GM21381 (cell line): ENCODE measurements at regions not wholly inside any gene's neighbourhood (a gene's known extent, or its start where the extent isn't known, plus 50 kb on each side); places are given as distances from the start of the nearest gene placed in this dataset.
"Not testable (repeated sequence)": the region's sequence is repeated elsewhere in the genome, so short reads cannot be mapped to it uniquely, and the experiment has no call there.

Experiments
- ATAC-seq: cut with Tn5 transposase; IDR thresholded peaks from one replicate; pipeline ENCODE4 v1.9.1; 2021; ENCODE audit warnings: mild to moderate bottlenecking, moderate library complexity; ENCODE audit not compliant: unreplicated experiment

DNA sequence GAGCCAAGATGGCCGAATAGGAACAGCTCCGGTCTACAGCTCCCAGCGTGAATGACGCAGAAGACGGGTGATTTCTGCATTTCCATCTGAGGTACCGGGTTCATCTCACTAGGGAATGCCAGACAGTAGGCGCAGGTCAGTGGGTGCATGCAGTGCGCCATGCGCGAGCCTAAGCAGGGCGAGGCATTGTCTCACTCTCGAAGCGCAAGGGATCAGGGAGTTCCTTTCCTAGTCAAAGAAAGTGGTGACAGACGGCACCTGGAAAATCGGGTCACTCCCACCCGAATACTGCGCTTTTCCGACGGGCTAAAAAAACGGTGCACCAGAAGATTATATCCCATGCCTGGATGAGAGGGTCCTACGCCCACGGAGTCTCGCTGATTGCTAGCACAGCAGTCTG is 600.1 kb downstream of the PRR16 start:
- not testable (repeated sequence) for ATAC-seq

- no peak for ATAC-seq
Observed at GRCh38 chr5:121086671-121087070, 622.6 kb downstream of the PRR16 start.

DNA sequence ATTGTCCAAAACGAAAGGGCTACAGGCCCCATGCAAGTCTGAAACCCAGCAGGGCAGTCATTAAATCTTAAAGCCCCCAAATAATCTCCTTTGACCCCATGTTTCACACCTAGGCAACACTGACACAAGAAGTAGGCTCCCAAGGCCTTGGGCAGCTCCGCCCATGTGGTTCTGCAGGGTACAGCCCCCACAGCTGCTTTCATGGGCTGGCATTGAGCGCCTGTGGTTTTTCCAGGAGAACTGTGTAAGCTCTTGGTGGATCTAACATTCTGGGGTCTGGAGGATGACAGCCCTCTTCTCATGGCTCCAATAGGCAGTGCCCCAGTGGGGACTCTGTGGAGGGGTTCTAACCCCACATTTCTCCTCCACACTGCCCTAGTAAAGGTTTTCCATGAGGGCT is 623.5 kb downstream of the PRR16 start:
- ATAC-seq = no peak

DNA sequence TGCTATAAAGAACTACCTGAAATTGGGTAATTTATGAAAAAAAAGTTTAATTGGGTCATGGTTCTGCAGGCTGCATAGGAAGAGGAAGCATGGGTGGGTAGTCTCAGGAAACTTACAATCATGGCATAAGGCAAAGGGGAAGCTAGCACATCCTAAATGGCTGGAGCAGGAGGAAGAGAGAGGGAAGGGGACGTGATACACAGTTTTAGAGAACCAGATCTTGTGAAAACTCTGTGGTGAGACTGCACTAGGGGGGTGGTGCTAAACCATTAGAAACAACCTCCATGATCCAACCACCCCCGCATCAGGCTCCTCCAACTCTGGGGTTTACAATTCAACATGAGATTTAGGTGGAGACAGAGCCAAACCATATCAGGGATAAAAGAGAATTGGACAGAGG is 624.2 kb downstream of the PRR16 start:
- ATAC-seq = no peak

DNA sequence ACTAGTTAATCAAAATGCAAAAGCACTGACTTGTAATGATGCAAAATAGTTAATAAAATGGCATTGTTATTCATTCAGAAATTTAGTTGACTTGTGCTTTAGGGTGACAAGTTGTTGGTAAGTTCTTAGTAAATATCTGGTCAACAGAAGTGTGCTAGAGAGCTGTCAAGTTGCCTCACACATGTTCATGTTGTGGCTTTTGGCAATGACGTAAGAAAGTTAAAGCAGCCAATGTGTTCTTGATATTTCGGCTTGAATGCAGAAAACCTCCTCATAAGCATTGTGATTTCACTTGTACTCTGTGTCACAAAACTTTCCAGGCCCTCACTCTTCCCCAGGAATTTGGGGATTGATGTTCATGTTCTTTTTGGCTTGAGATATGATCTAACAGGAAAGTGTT is 626.7 kb downstream of the PRR16 start:
- no peak for ATAC-seq

DNA sequence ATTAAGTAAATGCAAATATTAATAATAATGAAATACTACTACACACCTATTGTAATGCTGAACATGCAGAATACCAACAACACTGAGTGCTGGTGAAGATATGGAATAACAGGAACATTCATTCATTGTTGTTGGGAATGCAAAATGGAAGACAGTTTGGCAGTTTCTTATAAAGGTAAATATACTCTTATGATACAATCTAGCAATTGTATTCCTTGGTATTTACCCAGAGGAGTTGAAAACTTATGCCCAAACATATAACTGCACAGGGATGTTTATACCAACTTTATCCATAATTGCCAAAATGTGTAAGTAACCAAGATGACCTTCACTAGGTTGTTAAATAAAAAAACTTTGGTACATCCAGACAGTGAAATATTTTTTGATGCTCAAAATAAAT is 636.8 kb downstream of the PRR16 start:
- no peak for ATAC-seq

- ATAC-seq = no peak
Observed at GRCh38 chr5:121105921-121106320, 641.8 kb downstream of the PRR16 start.

DNA sequence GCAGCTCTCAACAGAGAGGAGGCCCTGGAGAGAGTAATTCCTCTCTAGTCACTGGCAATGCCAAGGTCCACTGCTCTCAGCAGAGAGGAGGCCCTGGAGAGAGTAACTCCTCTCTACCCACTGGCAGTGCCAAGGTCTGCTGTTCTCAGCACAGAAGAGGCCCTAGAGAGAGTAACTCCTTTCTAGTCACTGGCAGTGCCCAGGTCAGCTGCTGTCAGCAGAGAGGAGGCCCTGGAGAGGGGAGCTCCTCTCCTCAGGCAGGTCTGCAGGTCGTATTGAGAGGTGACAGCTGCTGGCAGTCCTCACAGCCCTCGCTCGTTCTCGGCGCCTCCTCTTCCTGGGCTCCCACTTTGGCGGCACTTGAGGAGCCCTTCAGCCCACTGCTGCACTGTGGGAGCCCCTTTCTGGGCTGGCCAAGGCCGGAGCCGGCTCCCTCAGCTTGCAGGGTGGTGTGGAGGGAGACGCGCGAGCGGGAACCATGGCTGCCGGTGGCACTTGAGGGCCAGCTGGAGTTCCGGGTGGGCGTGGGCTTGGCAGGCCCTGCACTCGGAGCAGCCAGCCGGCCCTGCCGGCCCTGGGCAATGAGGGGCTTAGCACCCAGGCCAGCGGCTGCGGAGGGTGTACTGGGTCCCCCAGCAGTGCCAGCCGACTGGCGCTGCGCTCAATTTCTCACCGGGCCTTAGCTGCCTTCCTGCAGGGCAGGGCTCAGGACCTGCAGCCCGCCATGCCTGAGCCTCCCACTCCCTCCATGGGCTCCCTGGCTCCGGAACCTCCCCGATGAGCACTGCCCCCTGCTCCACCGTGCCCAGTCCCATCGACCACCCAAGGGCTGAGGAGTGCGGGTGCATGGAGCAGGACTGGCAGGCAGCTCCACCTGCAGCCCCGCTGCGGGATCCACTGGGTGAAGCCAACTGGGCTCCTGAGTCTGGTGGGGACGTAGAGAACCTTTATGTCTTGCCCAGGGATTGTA is 642.9 kb downstream of the PRR16 start:
- not testable (repeated sequence) for ATAC-seq

GRCh38 chr5:121108725-121109124 is 644.6 kb downstream of the PRR16 start:
- ATAC-seq = no peak

- ATAC-seq = no peak
Observed at GRCh38 chr5:121109817-121110216, 645.7 kb downstream of the PRR16 start.

- no peak for ATAC-seq
Observed at GRCh38 chr5:121121786-121122185, 657.7 kb downstream of the PRR16 start.

DNA sequence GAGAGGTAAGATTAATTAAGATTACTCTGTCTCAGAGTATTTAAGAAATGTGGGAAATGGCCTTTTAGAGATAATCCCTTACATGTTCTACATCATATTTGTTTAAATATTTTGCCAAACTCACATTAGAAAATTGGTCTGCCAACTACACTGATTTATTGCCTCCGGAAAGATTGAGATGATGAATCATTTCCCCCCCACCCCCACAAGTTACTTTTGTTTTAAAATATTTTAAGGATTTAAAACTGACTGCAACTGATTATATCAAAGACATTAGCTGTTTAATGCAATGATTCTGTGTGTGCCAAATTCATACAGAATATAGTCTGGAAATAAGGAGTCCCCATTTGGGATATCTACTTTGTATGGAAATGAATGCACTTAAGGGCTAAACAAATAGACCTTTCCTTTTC is 674.4 kb downstream of the PRR16 start:
- ATAC-seq = no peak

GRCh38 chr5:121138952-121139351 is 674.9 kb downstream of the PRR16 start:
- ATAC-seq = no peak

- ATAC-seq = no peak
Observed at GRCh38 chr5:121144764-121145163, 680.7 kb downstream of the PRR16 start.

DNA sequence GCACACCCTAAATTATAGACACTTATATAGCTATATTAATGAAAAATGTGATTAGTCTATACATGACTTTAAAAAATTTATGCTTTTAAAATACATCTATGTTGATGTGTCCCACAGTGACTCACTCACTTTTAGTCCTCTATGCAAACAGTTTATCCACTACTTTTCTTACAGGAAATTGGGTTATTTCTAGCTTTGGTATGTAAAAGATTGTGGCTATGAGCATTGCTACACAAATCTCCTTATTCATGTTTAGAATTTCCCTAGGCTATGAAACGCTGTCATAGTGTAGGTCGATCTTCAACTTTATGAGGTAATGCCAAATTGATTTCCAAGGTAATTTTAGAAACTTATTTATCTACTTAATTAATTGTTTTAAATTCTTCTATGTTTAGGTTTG is 687.4 kb downstream of the PRR16 start:
- ATAC-seq = no peak

GRCh38 chr5:121152411-121152810 is 688.3 kb downstream of the PRR16 start:
- ATAC-seq = no peak

DNA sequence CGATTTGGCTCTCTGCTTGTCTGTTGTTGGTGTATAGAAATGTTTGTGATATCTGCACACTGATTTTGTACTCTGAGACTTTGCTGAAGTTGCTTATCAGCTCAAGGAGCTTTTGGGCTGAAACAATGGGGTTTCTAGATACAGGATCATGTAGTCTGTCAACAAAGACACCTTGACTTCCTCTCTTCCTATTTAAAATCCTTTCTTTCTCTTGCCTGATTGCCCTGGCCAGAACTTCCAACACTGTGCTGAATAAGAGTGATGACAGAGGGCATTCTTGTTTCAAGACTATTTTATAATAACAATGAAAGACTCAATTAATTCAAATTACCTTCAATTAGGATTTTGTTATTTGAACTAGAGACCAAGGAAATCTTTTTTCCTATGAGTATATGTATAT is 692.5 kb downstream of the PRR16 start:
- no peak for ATAC-seq

DNA sequence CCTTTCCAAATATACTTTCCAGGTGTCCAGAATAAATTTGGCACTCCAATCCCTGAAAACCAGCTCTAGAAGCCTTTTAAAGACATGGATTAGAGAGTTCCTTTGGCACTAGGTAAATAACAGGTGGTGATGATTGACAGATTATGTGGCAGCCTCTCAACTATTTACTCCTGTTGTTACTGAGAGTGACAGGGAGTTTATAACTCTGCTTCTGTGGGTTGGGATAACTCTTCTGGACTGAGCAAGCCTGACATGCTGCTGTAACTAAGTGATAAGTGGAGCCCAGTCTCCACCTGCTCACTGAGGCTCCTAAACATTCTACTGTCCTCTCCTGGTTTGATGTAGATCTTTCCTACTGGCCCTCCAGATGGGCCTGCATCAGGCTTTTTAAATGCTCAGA is 693.2 kb upstream of the FTMT start:
- no peak for ATAC-seq

DNA sequence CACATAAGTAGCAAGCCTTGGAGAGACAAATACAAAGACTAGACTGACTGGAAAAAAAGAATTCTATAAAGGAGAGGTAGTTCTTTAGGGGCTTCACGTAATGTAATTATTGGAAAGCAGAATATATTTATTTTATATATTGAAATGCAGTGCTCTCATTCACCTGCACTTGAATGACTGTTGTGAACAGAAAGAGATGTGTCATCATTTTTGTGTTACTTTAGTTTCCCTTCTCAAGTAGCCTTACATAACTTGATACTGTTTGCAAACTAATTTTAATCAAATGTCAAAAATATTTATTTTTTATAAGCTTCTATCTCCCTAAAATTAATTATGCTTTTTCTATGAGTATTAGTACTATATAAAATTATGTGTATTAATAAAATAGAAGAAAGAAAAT is 691.1 kb upstream of the FTMT start:
- ATAC-seq = no peak

- no peak for ATAC-seq
Observed at GRCh38 chr5:121164632-121165031, 687.0 kb upstream of the FTMT start.

DNA sequence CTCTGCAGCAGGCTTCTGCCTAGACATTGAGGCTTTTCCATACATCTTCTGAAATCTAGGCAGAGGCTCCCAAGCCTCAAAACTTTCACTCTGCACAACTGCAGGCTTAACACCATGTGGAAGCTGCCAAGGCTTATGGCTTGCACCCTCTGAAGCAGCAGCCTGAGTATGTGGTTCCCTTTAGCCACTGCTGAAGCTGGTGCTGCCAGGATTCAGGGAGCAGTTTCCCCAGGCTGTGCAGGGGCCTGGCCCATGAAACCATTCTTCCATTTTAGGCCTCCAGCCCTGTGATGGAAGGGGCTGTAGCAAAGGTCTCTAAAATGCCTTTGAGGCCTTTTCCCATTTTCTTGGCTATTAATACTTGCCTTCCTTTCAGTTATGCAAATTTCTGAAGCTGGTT is 680.3 kb upstream of the FTMT start:
- no peak for ATAC-seq

DNA sequence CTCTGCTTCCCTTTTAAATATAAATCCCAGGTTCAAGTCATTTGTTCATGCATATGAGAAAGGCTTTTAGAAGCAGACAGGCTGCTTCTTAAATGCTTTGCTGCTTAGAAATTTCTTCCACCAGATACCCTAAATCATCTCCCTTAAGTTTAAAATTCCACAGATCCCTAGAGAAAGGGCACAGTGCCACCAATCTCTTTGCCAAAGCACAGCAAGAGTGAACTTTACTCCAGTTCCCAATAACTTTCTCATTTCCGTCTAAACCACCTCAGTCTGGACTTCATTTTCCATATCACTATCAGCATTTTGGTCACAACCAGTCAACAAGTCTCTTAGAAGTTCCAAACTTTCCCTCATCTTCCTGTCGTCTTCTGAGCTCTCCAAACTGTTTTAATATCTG is 679.8 kb upstream of the FTMT start:
- no peak for ATAC-seq

- no peak for ATAC-seq
Observed at GRCh38 chr5:121174351-121174750, 677.3 kb upstream of the FTMT start.
